ENCODE measurements at regions not wholly inside any gene's neighbourhood (a gene's known extent, or its start where the extent isn't known, plus 50 kb on each side); places are given as distances from the start of the nearest gene placed in this dataset.

DNA sequence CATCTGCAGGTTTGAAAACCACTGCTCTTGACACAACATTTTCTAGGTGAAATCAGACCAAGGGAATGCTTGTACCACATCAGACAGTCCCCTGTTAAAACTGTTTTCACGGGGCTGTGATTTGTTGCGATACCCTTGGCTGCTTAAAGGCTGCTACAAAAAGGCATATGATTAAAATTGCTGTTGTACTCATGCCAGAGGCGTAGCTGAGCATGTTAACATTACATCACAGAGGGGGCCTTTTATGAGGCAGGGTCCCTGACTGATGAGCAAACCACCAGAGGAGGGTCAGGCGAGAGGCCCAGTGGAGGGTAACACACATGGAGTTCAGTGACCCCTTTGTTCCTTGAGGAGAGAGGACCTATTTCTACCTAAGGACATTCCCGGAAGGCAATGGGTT is 70.4 kb upstream of the CDYL start:
- H3K4me2 ChIP-seq (ENCODE audit: low read length), result no peak overlapping the region
- no peak overlapping the region for H3K9ac ChIP-seq (ENCODE audit: low read length)
- no peaks in the 10 kb centered on the region for H3K9me3 ChIP-seq (ENCODE audit: low read length)
- H4K20me1 ChIP-seq (ENCODE audit: low read length), result no peaks in the 10 kb centered on the region
- POLR2A ChIA-PET (ENCODE audit: unreplicated experiment), result interaction anchor here (0.7 kb wide), 1 partner anchor 335 kb away, joined by 3 read pairs; no protein-coding TSS in a partner anchor
- BruUV-seq (replicated peaks), result no TSS peak
- no peak overlapping the region for H2AFZ ChIP-seq (ENCODE audit: low read length)
- no peaks in the 10 kb centered on the region for H3K27me3 ChIP-seq (ENCODE audit: low read length)
- no peaks in the 10 kb centered on the region for H3F3A ChIP-seq (ENCODE audit: low read length, unreplicated experiment)
- H3K4me3 ChIP-seq (ENCODE audit: low read length), result no peak overlapping the region
- no peaks in the 10 kb centered on the region for H3K79me2 ChIP-seq (ENCODE audit: low read length)
- no peaks in the 10 kb centered on the region for H3K9me2 ChIP-seq (replicated peaks; ENCODE audit: low read length)
- DNase-seq, result no peak
- ATAC-seq, result no peak
- H3K4me1 ChIP-seq (ENCODE audit: insufficient read depth, low read length), result peaks cover 12% of the 10 kb centered on the region
- CTCF ChIA-PET, result no interaction called here
- H3K36me3 ChIP-seq (ENCODE audit: low read depth, low read length), result no peaks in the 10 kb centered on the region
- no peak overlapping the region for H3K27ac ChIP-seq (ENCODE audit: low read length)
- no peak for TF ChIP-seq EZH2phosphoT487 (IDR thresholded peaks at IDR 0.05; ENCODE audit: borderline replicate concordance, low read length)
- no peak for TF ChIP-seq EZH2 (IDR thresholded peaks at IDR 0.05; ENCODE audit: low read length, unreplicated experiment)
- TF ChIP-seq CTCF (conservative IDR thresholded peaks at IDR 0.05; ENCODE audit: low read depth, low read length), result no peak
- intact Hi-C loops (cut with micrococcal nuclease), result no loop called here

GRCh38 chr6:4703382-4703781 is 72.8 kb upstream of the CDYL start:
- POLR2A ChIA-PET (ENCODE audit: unreplicated experiment), result no interaction called here
- no peak overlapping the region for H3K4me2 ChIP-seq (ENCODE audit: low read length)
- H3K36me3 ChIP-seq (ENCODE audit: low read depth, low read length), result no peaks in the 10 kb centered on the region
- no peaks in the 10 kb centered on the region for H3K27me3 ChIP-seq (ENCODE audit: low read length)
- no peaks in the 10 kb centered on the region for H3K9me3 ChIP-seq (ENCODE audit: low read length)
- no peak overlapping the region for H3K9ac ChIP-seq (ENCODE audit: low read length)
- H3K4me3 ChIP-seq (ENCODE audit: low read length), result no peak overlapping the region
- no peak for TF ChIP-seq EZH2 (IDR thresholded peaks at IDR 0.05; ENCODE audit: low read length, unreplicated experiment)
- no peak for TF ChIP-seq EZH2phosphoT487 (IDR thresholded peaks at IDR 0.05; ENCODE audit: borderline replicate concordance, low read length)
- no peak for DNase-seq
- no peaks in the 10 kb centered on the region for H3F3A ChIP-seq (ENCODE audit: low read length, unreplicated experiment)
- BruUV-seq (replicated peaks), result no TSS peak
- no peaks in the 10 kb centered on the region for H3K79me2 ChIP-seq (ENCODE audit: low read length)
- no peaks in the 10 kb centered on the region for H4K20me1 ChIP-seq (ENCODE audit: low read length)
- H2AFZ ChIP-seq (ENCODE audit: low read length), result no peak overlapping the region
- H3K27ac ChIP-seq (ENCODE audit: low read length), result no peak overlapping the region
- peaks cover 12% of the 10 kb centered on the region for H3K4me1 ChIP-seq (ENCODE audit: insufficient read depth, low read length)
- CTCF ChIA-PET, result no interaction called here
- ATAC-seq, result no peak
- intact Hi-C loops (cut with micrococcal nuclease), result no loop called here
- no peaks in the 10 kb centered on the region for H3K9me2 ChIP-seq (replicated peaks; ENCODE audit: low read length)

DNA sequence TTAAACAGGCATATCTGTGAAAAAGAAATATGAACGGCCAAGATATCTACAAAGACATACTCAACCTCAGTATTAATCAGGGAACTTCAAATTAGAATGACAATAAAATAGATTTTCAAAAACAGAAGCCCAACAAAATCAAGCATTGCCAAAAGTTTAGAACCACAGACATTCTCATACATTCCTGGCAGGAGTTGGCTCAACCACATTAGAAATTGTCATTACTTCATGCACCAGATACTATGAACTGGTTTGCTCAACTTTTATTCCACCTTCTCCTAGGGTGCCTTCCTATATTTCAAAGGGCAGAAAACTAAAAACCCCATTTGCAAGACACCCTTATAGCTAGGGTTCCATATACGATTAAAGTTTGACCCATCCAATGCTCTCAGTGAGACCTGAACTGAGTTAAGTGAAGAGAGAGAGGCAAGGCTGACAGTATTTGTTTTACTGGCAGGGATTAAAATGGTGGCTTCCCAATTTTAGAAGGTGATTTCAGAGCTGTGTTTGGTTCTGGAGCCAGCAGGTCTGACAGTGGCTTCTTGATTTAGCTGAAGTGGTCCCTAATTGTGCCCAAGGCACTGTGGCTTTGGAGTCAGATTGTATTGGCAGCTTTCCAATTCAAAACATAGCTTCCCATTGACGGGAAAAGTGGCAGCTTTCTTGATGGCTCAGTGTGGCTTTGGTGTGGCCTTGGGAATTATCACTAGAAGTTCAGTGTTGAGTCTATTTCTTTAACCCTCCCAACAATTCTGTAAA is 77.1 kb upstream of the CDYL start:
- no peak for TF ChIP-seq EZH2 (IDR thresholded peaks at IDR 0.05; ENCODE audit: low read length, unreplicated experiment)
- no peak for TF ChIP-seq CTCF (conservative IDR thresholded peaks at IDR 0.05; ENCODE audit: low read depth, low read length)
- TF ChIP-seq EZH2phosphoT487 (IDR thresholded peaks at IDR 0.05; ENCODE audit: borderline replicate concordance, low read length), result no peak
- ChIA-PET POLR2A (ENCODE audit: unreplicated experiment) (no interaction called here), CTCF (no interaction called here)
- H3K27ac ChIP-seq (ENCODE audit: low read length), result no peak overlapping the region
- ATAC-seq (no peak), DNase-seq (no peak)
- no peak overlapping the region for H3K4me2 ChIP-seq (ENCODE audit: low read length)
- intact Hi-C loops (cut with micrococcal nuclease), result no loop called here
- no peak overlapping the region for H2AFZ ChIP-seq (ENCODE audit: low read length)
- H4K20me1 ChIP-seq (ENCODE audit: low read length), result no peaks in the 10 kb centered on the region
- no peaks in the 10 kb centered on the region for H3K4me1 ChIP-seq (ENCODE audit: insufficient read depth, low read length)
- H3K4me3 ChIP-seq (ENCODE audit: low read length), result no peak overlapping the region
- H3F3A ChIP-seq (ENCODE audit: low read length, unreplicated experiment), result no peaks in the 10 kb centered on the region
- H3K36me3 ChIP-seq (ENCODE audit: low read depth, low read length), result no peaks in the 10 kb centered on the region
- H3K27me3 ChIP-seq (ENCODE audit: low read length), result no peaks in the 10 kb centered on the region
- H3K79me2 ChIP-seq (ENCODE audit: low read length), result no peaks in the 10 kb centered on the region
- no peak overlapping the region for H3K9ac ChIP-seq (ENCODE audit: low read length)
- no TSS peak for BruUV-seq (replicated peaks)
- no peaks in the 10 kb centered on the region for H3K9me3 ChIP-seq (ENCODE audit: low read length)
- no peaks in the 10 kb centered on the region for H3K9me2 ChIP-seq (replicated peaks; ENCODE audit: low read length)
